ENCODE measurements at regions not wholly inside any gene's neighbourhood (a gene's known extent, or its start where the extent isn't known, plus 50 kb on each side); places are given as distances from the start of the nearest gene placed in this dataset.

- TF ChIP-seq CTCF (IDR thresholded peaks at IDR 0.05; ENCODE audit: borderline replicate concordance, extremely low read depth, low read length, poor library complexity, severe bottlenecking): no peak
- TF ChIP-seq EZH2 (IDR thresholded peaks at IDR 0.05; ENCODE audit: borderline replicate concordance, low read depth, low read length, severe bottlenecking): no peak
- Histone ChIP-seq H3K4me2 (ENCODE audit: insufficient read depth, low read length) (no peak overlapping the region), H3K4me3 (ENCODE audit: low read depth in 1 of 2, low read length in 2 of 2) (no peak overlapping the region), H3K27ac (ENCODE audit: low read length) (no peak overlapping the region), H3K9me3 (ENCODE audit: insufficient read depth, low read length, severe bottlenecking) (no peaks in the 10 kb centered on the region), H3K27me3 (ENCODE audit: insufficient read depth, low read length, poor library complexity) (peaks cover 65% of the 10 kb centered on the region), H3K79me2 (ENCODE audit: insufficient read depth, low read length) (no peaks in the 10 kb centered on the region), H2AFZ (ENCODE audit: low read depth, low read length) (no peak overlapping the region), H3K9ac (ENCODE audit: low read depth, low read length) (no peak overlapping the region), H3K4me1 (ENCODE audit: insufficient read depth, low read length) (no peaks in the 10 kb centered on the region), H4K20me1 (ENCODE audit: insufficient read depth, low read length) (0 out of 2 replicates have a peak, but pooled peaks cover 3% of the 10 kb centered on the region), H3K36me3 (ENCODE audit: insufficient read depth, low read length) (no peaks in the 10 kb centered on the region)
- DNase-seq (no peak), ATAC-seq (ENCODE audit: insufficient read depth, low read depth) (no peak)
Observed at GRCh38 chr3:194077602-194078001, 58.3 kb upstream of the HES1 start.

GRCh38 chr3:194078045-194078821 is 57.7 kb upstream of the HES1 start:
- Histone ChIP-seq H3K27me3 (ENCODE audit: insufficient read depth, low read length, poor library complexity) (peaks cover 59% of the 10 kb centered on the region), H2AFZ (ENCODE audit: low read depth, low read length) (no peak overlapping the region), H3K9me3 (ENCODE audit: insufficient read depth, low read length, severe bottlenecking) (no peaks in the 10 kb centered on the region), H3K9ac (ENCODE audit: low read depth, low read length) (no peak overlapping the region), H3K79me2 (ENCODE audit: insufficient read depth, low read length) (no peaks in the 10 kb centered on the region), H3K4me3 (ENCODE audit: low read depth in 1 of 2, low read length in 2 of 2) (no peak overlapping the region), H3K4me1 (ENCODE audit: insufficient read depth, low read length) (no peaks in the 10 kb centered on the region), H3K36me3 (ENCODE audit: insufficient read depth, low read length) (no peaks in the 10 kb centered on the region), H3K4me2 (ENCODE audit: insufficient read depth, low read length) (no peak overlapping the region), H4K20me1 (ENCODE audit: insufficient read depth, low read length) (0 out of 2 replicates have a peak, but pooled peaks cover 3% of the 10 kb centered on the region), H3K27ac (ENCODE audit: low read length) (no peak overlapping the region)
- no peak for TF ChIP-seq EZH2 (IDR thresholded peaks at IDR 0.05; ENCODE audit: borderline replicate concordance, low read depth, low read length, severe bottlenecking)
- TF ChIP-seq CTCF (IDR thresholded peaks at IDR 0.05; ENCODE audit: borderline replicate concordance, extremely low read depth, low read length, poor library complexity, severe bottlenecking): no peak
- no peak for DNase-seq
- no peak for ATAC-seq (ENCODE audit: insufficient read depth, low read depth)

GRCh38 chr3:194079702-194080172 is 56.2 kb upstream of the HES1 start:
- DNase-seq (no peak), ATAC-seq (ENCODE audit: insufficient read depth, low read depth) (no peak)
- Histone ChIP-seq H3K4me1 (ENCODE audit: insufficient read depth, low read length) (no peaks in the 10 kb centered on the region), H3K9me3 (ENCODE audit: insufficient read depth, low read length, severe bottlenecking) (no peaks in the 10 kb centered on the region), H4K20me1 (ENCODE audit: insufficient read depth, low read length) (0 out of 2 replicates have a peak, but pooled peaks cover 3% of the 10 kb centered on the region), H3K27ac (ENCODE audit: low read length) (no peak overlapping the region), H3K4me2 (ENCODE audit: insufficient read depth, low read length) (no peak overlapping the region), H3K79me2 (ENCODE audit: insufficient read depth, low read length) (no peaks in the 10 kb centered on the region), H3K9ac (ENCODE audit: low read depth, low read length) (no peak overlapping the region), H3K36me3 (ENCODE audit: insufficient read depth, low read length) (no peaks in the 10 kb centered on the region), H2AFZ (ENCODE audit: low read depth, low read length) (no peak overlapping the region), H3K27me3 (ENCODE audit: insufficient read depth, low read length, poor library complexity) (peaks cover 62% of the 10 kb centered on the region), H3K4me3 (ENCODE audit: low read depth in 1 of 2, low read length in 2 of 2) (no peak overlapping the region)
- TF ChIP-seq EZH2 (IDR thresholded peaks at IDR 0.05; ENCODE audit: borderline replicate concordance, low read depth, low read length, severe bottlenecking): no peak
- no peak for TF ChIP-seq CTCF (IDR thresholded peaks at IDR 0.05; ENCODE audit: borderline replicate concordance, extremely low read depth, low read length, poor library complexity, severe bottlenecking)
